SW480 (cell line): ENCODE measurements at regions not wholly inside any gene's neighbourhood (a gene's known extent, or its start where the extent isn't known, plus 50 kb on each side); places are given as distances from the start of the nearest gene placed in this dataset.
"Not testable (repeated sequence)": the region's sequence is repeated elsewhere in the genome, so short reads cannot be mapped to it uniquely, and the experiment has no call there.

ENCODE experiments used
- DNase-seq: peaks from one replicate; pipeline ENCODE4 v3.0.0-alpha.2; 2016; ENCODE audit warnings: low spot score

DNA sequence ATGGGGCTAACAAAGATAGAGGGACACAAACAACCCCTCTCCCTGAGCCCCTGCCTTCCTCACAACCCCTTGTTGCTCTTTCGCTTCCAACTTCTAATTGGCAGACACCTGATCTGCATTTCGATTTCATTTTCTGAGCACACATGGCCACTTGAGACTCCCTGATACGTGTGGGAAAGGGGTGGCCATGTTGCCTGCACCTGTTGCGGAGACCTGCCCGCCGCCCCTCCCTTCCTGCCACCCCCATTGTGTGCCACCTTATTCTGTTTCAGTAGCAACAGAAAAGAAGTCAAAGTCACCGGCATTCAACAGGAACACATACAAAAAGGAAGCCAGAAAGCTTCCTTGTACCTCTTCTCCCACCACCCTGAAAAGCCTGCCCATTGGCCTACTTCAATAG is 254.7 kb upstream of the SOX9 start:
- DNase-seq, result no peak

GRCh38 chr17:71869293-71869692 is 251.5 kb upstream of the SOX9 start:
- no peak for DNase-seq

DNA sequence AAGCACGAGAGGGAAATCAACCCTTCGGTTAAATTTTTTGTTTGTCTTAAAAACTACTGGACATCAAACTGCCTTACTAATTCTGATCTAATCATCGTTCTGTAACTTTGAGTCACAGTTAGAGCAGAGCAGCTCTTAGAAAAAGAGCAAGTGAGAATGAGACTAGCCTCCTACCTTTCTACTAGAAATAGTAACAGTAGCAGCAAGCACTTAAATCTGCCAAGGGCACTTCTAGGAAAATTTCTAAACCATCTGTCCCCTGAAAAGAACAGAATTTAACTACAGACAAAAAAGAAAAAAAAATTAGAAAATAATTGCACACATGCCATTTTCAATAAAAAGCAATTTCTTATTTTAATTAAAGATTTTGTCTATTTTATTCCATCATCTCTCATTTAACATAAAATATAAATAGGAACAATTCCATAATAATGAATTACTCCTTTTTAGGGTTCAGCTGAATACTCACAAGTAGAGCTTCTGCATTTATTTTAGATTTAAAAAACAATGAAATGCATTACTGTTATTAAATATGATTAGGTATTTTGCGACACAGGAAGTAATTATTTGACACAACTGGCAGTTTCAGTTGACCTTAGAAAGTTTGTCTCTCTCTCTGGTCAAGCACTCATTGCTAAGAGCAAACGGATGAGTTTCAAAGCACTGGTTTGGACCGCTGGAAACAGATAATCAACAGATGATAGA is 250.8 kb upstream of the SOX9 start:
- no peak for DNase-seq

DNA sequence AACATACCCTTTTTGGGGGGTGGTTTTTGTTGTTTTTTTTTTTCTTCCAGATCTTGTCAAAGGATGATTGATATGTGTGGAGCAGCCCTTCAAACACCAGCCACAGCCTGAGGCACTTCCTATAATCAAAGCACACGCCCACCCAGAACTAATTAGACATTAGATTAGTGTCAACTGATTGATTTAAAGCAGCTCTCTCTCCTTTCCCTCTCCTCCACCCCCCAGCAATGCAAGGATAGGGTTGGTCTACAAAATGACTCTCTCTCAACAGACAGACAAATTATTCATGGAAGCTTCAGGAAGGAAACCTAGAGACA is 250.3 kb upstream of the SOX9 start:
- peak; percentile 6 for DNase-seq

DNA sequence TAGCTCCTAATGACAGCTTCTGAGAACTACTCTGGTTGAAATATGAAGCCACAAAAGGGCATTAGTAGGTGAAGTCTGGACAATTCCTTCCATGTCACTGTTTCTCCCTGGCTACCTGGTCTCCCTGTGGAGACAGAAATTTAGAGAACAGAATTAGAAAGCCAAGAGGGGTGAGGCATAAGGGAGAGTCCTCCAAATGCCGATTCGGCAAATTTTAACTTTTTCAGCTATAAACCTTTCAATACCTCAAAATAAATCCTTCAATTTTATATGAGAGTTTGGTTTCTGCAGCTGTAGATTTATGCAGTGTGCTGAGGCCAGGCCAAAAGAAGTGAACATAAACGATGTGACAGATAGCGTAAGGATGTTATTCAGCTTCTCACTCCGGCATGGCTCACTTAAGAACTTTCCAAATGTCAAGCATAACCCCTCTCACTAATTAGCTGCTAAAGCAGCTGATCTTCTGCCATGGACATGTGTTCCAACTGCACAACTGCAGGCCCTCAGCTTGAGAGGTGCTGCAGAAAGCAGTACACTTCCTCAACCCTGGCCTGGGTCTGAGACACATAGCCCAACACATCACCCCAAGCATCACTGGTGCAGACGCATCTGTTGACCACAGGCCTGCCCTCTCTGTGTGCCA is 247.9 kb upstream of the SOX9 start:
- no peak for DNase-seq

GRCh38 chr17:71874773-71875172 is 246.0 kb upstream of the SOX9 start:
- not testable (repeated sequence) for DNase-seq

DNA sequence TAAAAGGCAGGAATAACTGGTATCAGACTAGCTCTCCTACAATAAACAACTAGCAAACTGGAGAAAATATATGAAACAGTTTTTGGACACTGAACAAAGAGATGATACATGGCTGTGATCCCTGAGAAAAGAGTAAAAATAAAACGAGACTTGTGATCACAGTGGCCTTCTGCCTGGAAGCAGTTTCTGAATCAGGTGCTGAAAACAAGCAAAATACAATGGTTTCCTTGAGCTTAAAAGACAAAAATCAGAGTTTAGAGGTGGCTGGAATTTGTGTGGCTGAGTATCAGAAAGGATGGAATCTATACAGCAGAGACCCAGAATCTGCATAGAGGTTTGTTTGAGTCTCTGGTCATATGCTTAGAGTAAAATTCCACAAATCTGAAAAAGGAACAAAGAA is 242.5 kb upstream of the SOX9 start:
- no peak for DNase-seq

DNA sequence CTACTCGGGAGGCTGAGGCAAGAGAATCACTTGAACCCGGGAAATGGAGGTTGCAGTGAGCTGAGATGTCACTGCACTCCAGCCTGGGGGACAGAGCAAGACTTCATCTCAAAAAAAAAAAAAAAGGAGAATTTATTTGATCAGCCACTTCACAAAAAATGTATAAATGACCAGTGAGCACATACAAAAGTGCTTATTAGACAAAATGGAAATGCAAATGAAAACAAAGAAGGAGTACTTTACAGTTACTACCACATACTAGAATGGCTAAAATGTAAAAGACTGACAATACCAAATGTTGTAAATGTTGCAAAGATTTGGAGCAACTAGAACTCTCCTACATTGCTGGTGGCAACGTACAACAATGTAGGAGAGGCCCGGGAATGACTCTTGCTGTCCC is 241.8 kb upstream of the SOX9 start:
- DNase-seq, result no peak

DNA sequence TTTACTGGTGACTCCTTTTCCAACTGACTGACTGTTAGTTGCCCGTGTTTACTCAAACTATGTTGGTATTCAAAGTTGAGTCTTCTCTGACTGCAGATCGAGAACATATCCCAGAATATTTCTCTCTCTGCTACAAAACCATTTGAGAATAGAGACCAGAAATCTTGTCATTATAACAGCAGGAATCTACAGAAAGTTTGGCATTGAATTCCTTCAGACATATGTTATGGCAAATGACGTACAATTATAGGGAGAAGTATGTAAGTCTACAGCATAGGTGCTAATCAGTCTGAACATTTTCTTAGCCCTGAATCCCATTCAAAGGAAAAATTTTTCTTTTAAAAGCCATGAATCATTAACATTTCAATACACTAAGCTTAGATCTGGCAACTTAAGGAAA is 239.8 kb upstream of the SOX9 start:
- DNase-seq, result no peak

GRCh38 chr17:71881581-71881980 is 239.2 kb upstream of the SOX9 start:
- no peak for DNase-seq

- DNase-seq, result no peak
Measured at GRCh38 chr17:71883258-71883657, 237.6 kb upstream of the SOX9 start.

GRCh38 chr17:71883845-71884244 is 237.0 kb upstream of the SOX9 start:
- no peak for DNase-seq

DNA sequence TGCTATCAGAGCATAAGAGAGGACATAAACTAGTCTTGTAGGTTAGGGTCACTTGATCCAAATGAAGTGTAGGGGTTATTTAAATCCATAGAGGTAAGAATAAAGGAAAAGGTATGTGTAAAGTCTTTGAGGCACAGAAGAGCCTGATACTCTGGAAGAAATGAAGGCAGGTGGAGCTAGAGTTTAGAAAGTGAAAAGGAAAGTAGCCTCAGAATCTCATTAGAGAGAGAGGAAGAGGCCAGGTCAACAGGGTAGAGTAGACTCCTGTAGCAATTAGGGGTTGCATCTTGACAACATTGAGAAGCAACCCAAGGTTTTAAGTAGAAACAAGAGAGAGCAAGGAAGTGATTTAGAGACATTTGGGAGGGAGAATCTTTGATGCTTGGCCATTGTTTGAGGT is 235.2 kb upstream of the SOX9 start:
- no peak for DNase-seq

- no peak for DNase-seq
Measured at GRCh38 chr17:71899317-71899716, 221.5 kb upstream of the SOX9 start.

GRCh38 chr17:71900621-71901229 is 220.1 kb upstream of the SOX9 start:
- no peak for DNase-seq

- DNase-seq, result no peak
Measured at GRCh38 chr17:71902894-71903506, 217.8 kb upstream of the SOX9 start.

- DNase-seq, result no peak
Measured at GRCh38 chr17:71905376-71906031, 215.3 kb upstream of the SOX9 start.

DNA sequence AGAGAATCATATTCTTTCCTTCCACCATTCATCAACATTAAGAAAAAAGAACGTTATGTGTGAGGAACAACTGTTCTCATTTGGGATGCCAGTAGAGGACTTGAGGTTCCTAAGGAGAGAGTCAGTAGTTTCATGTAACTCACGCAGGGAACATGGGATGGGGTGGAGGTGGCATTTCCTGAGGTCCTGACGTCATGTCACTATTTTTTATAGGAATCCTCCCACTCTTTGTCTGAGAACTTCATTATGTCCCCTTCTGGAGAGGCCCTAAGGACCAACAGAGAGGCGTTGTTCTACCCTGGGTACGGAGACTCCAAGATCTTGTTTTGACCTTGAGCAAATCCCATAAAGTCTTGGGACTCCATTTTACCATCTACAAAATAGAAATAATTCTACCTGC is 211.7 kb upstream of the SOX9 start:
- no peak for DNase-seq

DNA sequence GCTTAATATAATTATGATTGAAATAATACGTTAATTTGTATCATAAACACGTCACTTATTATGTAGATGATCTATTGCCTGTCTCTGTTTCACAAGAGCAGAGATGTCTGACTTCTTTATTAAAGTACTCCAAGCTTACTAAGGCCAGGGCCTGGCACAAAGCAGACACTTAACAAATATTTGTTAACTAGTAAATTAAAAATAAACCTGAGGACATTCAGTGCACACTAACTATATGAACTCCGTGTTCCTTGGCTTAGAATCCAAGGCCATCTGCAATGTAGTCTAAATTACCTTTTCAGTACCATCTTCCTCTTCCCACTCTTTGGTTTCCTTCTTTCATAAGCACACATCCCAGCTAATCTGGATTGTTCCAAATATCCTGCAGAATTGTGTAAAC is 210.8 kb upstream of the SOX9 start:
- DNase-seq, result no peak

GRCh38 chr17:71914042-71914441 is 206.8 kb upstream of the SOX9 start:
- DNase-seq, result no peak

GRCh38 chr17:71914812-71915211 is 206.0 kb upstream of the SOX9 start:
- no peak for DNase-seq

- DNase-seq, result no peak
Measured at GRCh38 chr17:71917715-71918114, 203.1 kb upstream of the SOX9 start.

DNA sequence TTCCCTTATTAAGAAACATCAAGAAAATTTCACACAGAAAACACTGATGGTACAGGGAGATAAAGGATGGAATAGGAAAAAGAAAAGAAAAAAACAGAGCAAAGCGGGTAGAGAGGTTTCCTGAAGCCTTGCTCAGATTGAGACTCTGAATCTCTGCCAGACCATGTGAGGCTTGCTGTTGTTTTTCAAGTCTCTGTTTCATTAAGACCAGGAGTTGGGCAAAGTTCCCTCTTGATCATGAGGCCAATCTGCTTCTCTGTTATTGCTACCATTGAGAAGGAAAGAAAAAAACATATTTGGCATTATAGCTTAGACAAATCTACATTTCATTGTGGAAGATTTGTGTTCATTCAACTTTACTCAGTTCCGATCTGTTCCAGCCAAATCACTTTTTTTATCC is 201.6 kb upstream of the SOX9 start:
- DNase-seq, result no peak
